ENCODE measurements at regions not wholly inside any gene's neighbourhood (a gene's known extent, or its start where the extent isn't known, plus 50 kb on each side); places are given as distances from the start of the nearest gene placed in this dataset.

- no peak for DNase-seq (ENCODE audit: low read depth)
Measured at GRCh38 chr5:53219174-53219573, 109.6 kb upstream of the MOCS2 start.

- DNase-seq (ENCODE audit: low read depth) = no peak
Measured at GRCh38 chr5:53219610-53220009, 110.1 kb upstream of the MOCS2 start.

GRCh38 chr5:53233645-53234405 is 124.3 kb upstream of the MOCS2 start:
- DNase-seq (ENCODE audit: low read depth) = no peak

GRCh38 chr5:53236683-53237082 is 127.1 kb upstream of the MOCS2 start:
- DNase-seq (ENCODE audit: low read depth) = no peak

- DNase-seq (ENCODE audit: low read depth) = no peak
Measured at GRCh38 chr5:53237876-53238275, 128.3 kb upstream of the MOCS2 start.

- DNase-seq (ENCODE audit: low read depth) = no peak
Measured at GRCh38 chr5:53239301-53239990, 129.9 kb upstream of the MOCS2 start.

GRCh38 chr5:53240661-53241060 is 131.1 kb upstream of the MOCS2 start:
- DNase-seq (ENCODE audit: low read depth) = no peak

GRCh38 chr5:53241572-53241971 is 132.0 kb upstream of the MOCS2 start:
- DNase-seq (ENCODE audit: low read depth) = no peak

- no peak for DNase-seq (ENCODE audit: low read depth)
Measured at GRCh38 chr5:53243403-53243802, 133.8 kb upstream of the MOCS2 start.

- DNase-seq (ENCODE audit: low read depth) = peak; percentile 73
Measured at GRCh38 chr5:53246042-53246836, 136.7 kb upstream of the MOCS2 start.

GRCh38 chr5:53249529-53250200 is 140.1 kb upstream of the MOCS2 start:
- DNase-seq (ENCODE audit: low read depth) = peak; percentile 91

- DNase-seq (ENCODE audit: low read depth) = no peak
Measured at GRCh38 chr5:53250201-53250550, 140.6 kb upstream of the MOCS2 start.

- DNase-seq (ENCODE audit: low read depth) = peak; percentile 60
Measured at GRCh38 chr5:53253421-53253871, 143.9 kb upstream of the MOCS2 start.

- no peak for DNase-seq (ENCODE audit: low read depth)
Measured at GRCh38 chr5:53256746-53257145, 147.2 kb upstream of the MOCS2 start.

- no peak for DNase-seq (ENCODE audit: low read depth)
Measured at GRCh38 chr5:53257806-53258373, 148.3 kb upstream of the MOCS2 start.

GRCh38 chr5:53259176-53259575 is 149.6 kb upstream of the MOCS2 start:
- no peak for DNase-seq (ENCODE audit: low read depth)

GRCh38 chr5:53260446-53260845 is 150.9 kb upstream of the MOCS2 start:
- no peak for DNase-seq (ENCODE audit: low read depth)

GRCh38 chr5:53261245-53261644 is 151.7 kb upstream of the MOCS2 start:
- DNase-seq (ENCODE audit: low read depth) = no peak

GRCh38 chr5:53262348-53262970 is 152.9 kb upstream of the MOCS2 start:
- DNase-seq (ENCODE audit: low read depth) = no peak

- DNase-seq (ENCODE audit: low read depth) = no peak
Measured at GRCh38 chr5:53263151-53263550, 153.6 kb upstream of the MOCS2 start.

GRCh38 chr5:53265043-53265442 is 155.5 kb upstream of the MOCS2 start:
- no peak for DNase-seq (ENCODE audit: low read depth)
